ENCODE measurements at regions not wholly inside any gene's neighbourhood (a gene's known extent, or its start where the extent isn't known, plus 50 kb on each side); places are given as distances from the start of the nearest gene placed in this dataset.

DNA sequence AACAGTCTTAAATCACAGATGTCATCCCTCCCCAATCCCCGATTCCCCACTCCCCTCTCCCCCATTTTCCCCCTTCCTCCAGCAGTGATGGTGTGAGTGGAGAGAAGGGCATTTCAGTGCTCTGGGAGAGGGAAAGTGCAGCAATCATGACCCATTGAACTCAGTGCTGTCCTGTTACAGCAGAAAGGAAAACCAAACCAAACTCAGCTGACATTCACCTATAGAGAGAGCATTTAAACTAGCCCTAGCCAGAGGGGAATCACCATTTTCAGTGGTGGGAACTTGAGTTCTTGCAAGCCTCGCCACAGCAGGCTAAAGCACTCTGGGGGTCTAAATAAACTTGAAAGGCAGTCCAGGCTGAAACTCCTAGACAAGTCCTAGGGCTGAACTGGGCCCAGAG lies 129.9 kb upstream of the COL21A1 start:
- Histone ChIP-seq H3K36me3 (ENCODE audit: control insufficient read depth, insufficient read depth, low read length) (no peaks in the 10 kb centered on the region), H3K27me3 (replicated peaks; ENCODE audit: control insufficient read depth, insufficient read depth, low read length) (no peaks in the 10 kb centered on the region), H3K4me3 (replicated peaks; ENCODE audit: low read depth, low read length) (no peak overlapping the region)
- TF ChIP-seq CTCF (IDR thresholded peaks at IDR 0.05; ENCODE audit: insufficient read depth, low read length, poor library complexity, severe bottlenecking), result no peak
- no peak for DNase-seq (ENCODE audit: extremely low read depth, insufficient read length)

GRCh38 chr6:56375806-56376205 lies 128.4 kb upstream of the COL21A1 start:
- no peak overlapping the region for H3K4me3 ChIP-seq (replicated peaks; ENCODE audit: low read depth, low read length)
- no peaks in the 10 kb centered on the region for H3K27me3 ChIP-seq (replicated peaks; ENCODE audit: control insufficient read depth, insufficient read depth, low read length)
- no peaks in the 10 kb centered on the region for H3K36me3 ChIP-seq (ENCODE audit: control insufficient read depth, insufficient read depth, low read length)
- TF ChIP-seq CTCF (IDR thresholded peaks at IDR 0.05; ENCODE audit: insufficient read depth, low read length, poor library complexity, severe bottlenecking), result no peak
- no peak for DNase-seq (ENCODE audit: extremely low read depth, insufficient read length)

DNA sequence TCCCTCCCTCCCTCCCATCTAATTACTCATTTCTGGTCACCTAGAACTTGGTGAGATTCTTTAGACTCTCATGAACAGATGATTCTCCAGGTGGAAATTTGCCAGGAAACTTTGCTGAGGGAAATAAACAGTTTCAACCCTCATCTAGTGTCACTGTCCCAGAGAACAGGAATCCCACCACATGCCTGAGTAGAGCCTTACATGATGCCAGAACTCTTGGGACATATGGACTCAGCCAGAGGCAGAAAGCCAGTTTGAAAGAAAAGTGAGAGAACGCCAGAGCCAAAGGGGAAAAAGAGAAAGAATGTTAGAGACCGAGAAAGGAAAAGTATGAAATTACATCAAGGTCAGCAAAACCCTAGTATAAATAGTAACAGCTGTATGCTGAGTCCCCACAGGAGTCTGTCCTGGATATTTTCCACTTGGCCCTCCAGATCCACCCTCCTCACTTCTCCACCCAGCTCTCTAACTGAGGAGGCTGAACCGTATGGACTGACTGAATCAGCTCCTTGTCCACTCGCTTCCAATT lies 127.5 kb upstream of the COL21A1 start:
- no peak for DNase-seq (ENCODE audit: extremely low read depth, insufficient read length)
- no peak for TF ChIP-seq CTCF (IDR thresholded peaks at IDR 0.05; ENCODE audit: insufficient read depth, low read length, poor library complexity, severe bottlenecking)
- no peaks in the 10 kb centered on the region for H3K36me3 ChIP-seq (ENCODE audit: control insufficient read depth, insufficient read depth, low read length)
- H3K4me3 ChIP-seq (replicated peaks; ENCODE audit: low read depth, low read length), result no peak overlapping the region
- no peaks in the 10 kb centered on the region for H3K27me3 ChIP-seq (replicated peaks; ENCODE audit: control insufficient read depth, insufficient read depth, low read length)

GRCh38 chr6:56372406-56372995 lies 125.1 kb upstream of the COL21A1 start:
- Histone ChIP-seq H3K4me3 (replicated peaks; ENCODE audit: low read depth, low read length) (no peak overlapping the region), H3K27me3 (replicated peaks; ENCODE audit: control insufficient read depth, insufficient read depth, low read length) (no peaks in the 10 kb centered on the region), H3K36me3 (ENCODE audit: control insufficient read depth, insufficient read depth, low read length) (no peaks in the 10 kb centered on the region)
- TF ChIP-seq CTCF (IDR thresholded peaks at IDR 0.05; ENCODE audit: insufficient read depth, low read length, poor library complexity, severe bottlenecking), result no peak
- DNase-seq (ENCODE audit: extremely low read depth, insufficient read length), result no peak

DNA sequence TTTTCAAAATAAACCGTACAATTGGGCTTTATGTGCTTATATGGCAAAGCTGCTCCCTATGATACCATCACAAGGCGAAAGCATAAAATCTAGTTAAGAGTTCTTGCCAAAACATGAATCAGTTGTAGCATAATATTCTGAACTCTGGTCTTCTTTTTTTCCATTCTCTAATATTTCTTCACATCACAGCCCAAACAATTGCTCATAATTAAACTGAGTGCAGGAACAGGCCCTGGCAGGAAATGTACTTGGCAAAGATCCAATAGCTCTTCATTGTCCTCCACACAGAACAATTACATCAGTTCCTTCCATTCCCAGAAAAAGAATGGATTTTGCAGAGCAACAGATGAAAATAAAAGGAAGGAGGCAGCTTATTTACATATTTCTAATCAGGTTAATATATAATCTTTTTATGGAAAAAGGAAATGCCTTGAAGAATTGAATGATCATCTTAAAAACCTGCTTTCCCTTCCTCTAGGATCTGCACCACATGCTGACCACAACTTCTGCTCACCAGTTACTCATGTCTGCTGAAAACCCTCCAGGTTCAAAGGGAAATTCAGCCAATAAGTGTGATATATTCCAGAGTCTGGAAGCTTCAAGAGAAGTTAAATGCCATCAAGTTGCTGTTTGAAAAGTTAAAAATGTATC lies 123.3 kb upstream of the COL21A1 start:
- no peaks in the 10 kb centered on the region for H3K27me3 ChIP-seq (replicated peaks; ENCODE audit: control insufficient read depth, insufficient read depth, low read length)
- DNase-seq (ENCODE audit: extremely low read depth, insufficient read length), result no peak
- H3K4me3 ChIP-seq (replicated peaks; ENCODE audit: low read depth, low read length), result no peak overlapping the region

More for the DNA sequence above, 123.3 kb upstream of the COL21A1 start:
- no peak for TF ChIP-seq CTCF (IDR thresholded peaks at IDR 0.05; ENCODE audit: insufficient read depth, low read length, poor library complexity, severe bottlenecking)
- no peaks in the 10 kb centered on the region for H3K36me3 ChIP-seq (ENCODE audit: control insufficient read depth, insufficient read depth, low read length)

Data from GM06990 (cell line).